ENCODE measurements at regions not wholly inside any gene's neighbourhood (a gene's known extent, or its start where the extent isn't known, plus 50 kb on each side); places are given as distances from the start of the nearest gene placed in this dataset.

DNA sequence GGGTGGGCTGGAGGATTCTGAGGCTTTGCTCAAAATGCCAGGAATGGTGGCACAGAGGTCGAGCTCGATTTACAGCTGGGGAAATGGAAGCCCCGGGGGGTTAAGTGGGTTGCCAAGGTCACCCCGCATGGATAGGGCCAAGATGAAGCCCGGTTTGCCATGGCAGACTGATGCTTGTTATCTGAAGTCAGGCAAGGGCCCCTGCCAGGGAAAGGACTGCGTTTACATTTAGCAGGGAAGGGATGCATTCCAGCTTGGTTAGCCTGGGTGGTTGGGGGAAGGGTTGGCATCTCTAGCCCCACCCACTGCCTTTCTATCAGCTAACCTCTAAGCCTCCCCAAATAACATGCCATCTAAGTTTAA lies 79.0 kb downstream of the RPLP1 start:
- Histone ChIP-seq H3K27ac (ENCODE audit: low read depth, low read length, poor library complexity, severe bottlenecking) (no peak overlapping the region), H4K20me1 (ENCODE audit: insufficient read depth, low read length) (no peaks in the 10 kb centered on the region), H3K79me2 (ENCODE audit: insufficient read depth, low read depth, low read length) (no peaks in the 10 kb centered on the region), H3K9me2 (ENCODE audit: insufficient read depth, low read length) (no peaks in the 10 kb centered on the region), H3K4me3 (ENCODE audit: low read depth, low read length, poor library complexity, severe bottlenecking) (no peak overlapping the region), H3K36me3 (ENCODE audit: insufficient read depth, low read length) (no peaks in the 10 kb centered on the region), H3K4me1 (ENCODE audit: insufficient read depth, low read length, poor library complexity, severe bottlenecking) (no peaks in the 10 kb centered on the region), H3K9me3 (ENCODE audit: low read length) (no peaks in the 10 kb centered on the region), H2AFZ (ENCODE audit: low read length) (no peak overlapping the region), H3K4me2 (ENCODE audit: low read length) (no peak overlapping the region)
- CTCF ChIA-PET (ENCODE audit: unreplicated experiment) = no interaction called here
- BruUV-seq (replicated peaks) = no TSS peak
- TF ChIP-seq, protein P1, sequence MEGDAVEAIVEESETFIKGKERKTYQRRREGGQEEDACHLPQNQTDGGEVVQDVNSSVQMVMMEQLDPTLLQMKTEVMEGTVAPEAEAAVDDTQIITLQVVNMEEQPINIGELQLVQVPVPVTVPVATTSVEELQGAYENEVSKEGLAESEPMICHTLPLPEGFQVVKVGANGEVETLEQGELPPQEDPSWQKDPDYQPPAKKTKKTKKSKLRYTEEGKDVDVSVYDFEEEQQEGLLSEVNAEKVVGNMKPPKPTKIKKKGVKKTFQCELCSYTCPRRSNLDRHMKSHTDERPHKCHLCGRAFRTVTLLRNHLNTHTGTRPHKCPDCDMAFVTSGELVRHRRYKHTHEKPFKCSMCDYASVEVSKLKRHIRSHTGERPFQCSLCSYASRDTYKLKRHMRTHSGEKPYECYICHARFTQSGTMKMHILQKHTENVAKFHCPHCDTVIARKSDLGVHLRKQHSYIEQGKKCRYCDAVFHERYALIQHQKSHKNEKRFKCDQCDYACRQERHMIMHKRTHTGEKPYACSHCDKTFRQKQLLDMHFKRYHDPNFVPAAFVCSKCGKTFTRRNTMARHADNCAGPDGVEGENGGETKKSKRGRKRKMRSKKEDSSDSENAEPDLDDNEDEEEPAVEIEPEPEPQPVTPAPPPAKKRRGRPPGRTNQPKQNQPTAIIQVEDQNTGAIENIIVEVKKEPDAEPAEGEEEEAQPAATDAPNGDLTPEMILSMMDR (conservative IDR thresholded peaks at IDR 0.05; ENCODE audit: low read length) = no peak
- TF ChIP-seq EZH2phosphoT487 (IDR thresholded peaks at IDR 0.05; ENCODE audit: borderline replicate concordance, low read depth, low read length) = no peak
- intact Hi-C loops (cut with micrococcal nuclease; ENCODE audit: unreplicated experiment) = no loop called here
- POLR2A ChIA-PET = interaction anchor here (0.6 kb wide), 1 partner anchor 627 kb away, joined by 3 read pairs; no protein-coding TSS in a partner anchor
- no peak for DNase-seq (ENCODE audit: low spot score)

DNA sequence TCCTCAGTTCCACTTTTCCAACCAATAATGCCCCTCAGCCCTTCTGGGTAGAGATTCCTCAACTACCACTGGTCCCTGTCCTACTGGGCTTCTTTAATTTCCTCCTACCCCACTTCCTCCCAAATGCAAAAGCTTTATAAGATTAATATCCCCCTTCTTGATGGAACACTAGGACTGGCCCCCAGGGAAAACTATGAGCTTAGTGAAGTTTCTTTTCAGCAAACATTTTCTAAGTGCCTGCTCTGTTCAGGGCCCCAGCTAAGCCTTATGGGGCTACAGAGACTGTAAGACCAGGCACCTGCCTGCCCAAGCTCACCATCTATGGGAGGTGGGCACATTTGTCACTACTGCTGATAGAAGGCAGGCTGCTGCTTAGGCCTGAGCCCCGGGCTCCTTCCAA lies 79.4 kb downstream of the RPLP1 start:
- no peak overlapping the region for H3K4me2 ChIP-seq (ENCODE audit: low read length)
- intact Hi-C loops (cut with micrococcal nuclease; ENCODE audit: unreplicated experiment) = no loop called here
- H3K4me1 ChIP-seq (ENCODE audit: insufficient read depth, low read length, poor library complexity, severe bottlenecking) = no peaks in the 10 kb centered on the region
- no peaks in the 10 kb centered on the region for H3K36me3 ChIP-seq (ENCODE audit: insufficient read depth, low read length)
- TF ChIP-seq, protein P1 (conservative IDR thresholded peaks at IDR 0.05; ENCODE audit: low read length) = no peak
- no peak for TF ChIP-seq EZH2phosphoT487 (IDR thresholded peaks at IDR 0.05; ENCODE audit: borderline replicate concordance, low read depth, low read length)
- no peak overlapping the region for H2AFZ ChIP-seq (ENCODE audit: low read length)
- ChIA-PET POLR2A (interaction anchor here (0.6 kb wide), 1 partner anchor 1251 kb away, joined by 3 read pairs; no protein-coding TSS in a partner anchor), CTCF (ENCODE audit: unreplicated experiment) (no interaction called here)
- BruUV-seq (replicated peaks) = no TSS peak
- H3K4me3 ChIP-seq (ENCODE audit: low read depth, low read length, poor library complexity, severe bottlenecking) = no peak overlapping the region
- H4K20me1 ChIP-seq (ENCODE audit: insufficient read depth, low read length) = no peaks in the 10 kb centered on the region
- no peaks in the 10 kb centered on the region for H3K79me2 ChIP-seq (ENCODE audit: insufficient read depth, low read depth, low read length)
- H3K9me2 ChIP-seq (ENCODE audit: insufficient read depth, low read length) = no peaks in the 10 kb centered on the region
- no peak for DNase-seq (ENCODE audit: low spot score)
- no peak overlapping the region for H3K27ac ChIP-seq (ENCODE audit: low read depth, low read length, poor library complexity, severe bottlenecking)
- no peaks in the 10 kb centered on the region for H3K9me3 ChIP-seq (ENCODE audit: low read length)

DNA sequence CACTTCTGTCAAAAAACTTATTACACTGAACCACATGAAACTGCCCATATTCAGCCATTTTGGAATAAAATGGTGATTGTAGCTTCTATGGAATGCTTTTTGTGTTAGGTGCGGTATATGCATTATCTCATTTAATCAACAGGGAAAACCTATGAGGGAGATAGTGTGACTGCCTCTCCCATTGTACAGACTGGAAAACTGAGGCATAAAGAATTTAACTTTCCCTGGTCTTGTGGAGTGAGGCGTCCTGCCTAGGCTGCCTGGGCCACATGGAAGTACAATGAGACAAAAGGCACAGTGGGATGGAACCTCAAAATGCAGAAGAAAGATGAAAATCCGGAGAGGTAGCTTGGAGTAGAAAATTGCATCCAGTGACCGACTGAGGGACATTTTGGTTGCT lies 80.2 kb downstream of the RPLP1 start:
- H2AFZ ChIP-seq (ENCODE audit: low read length) = no peak overlapping the region
- no peak for TF ChIP-seq EZH2phosphoT487 (IDR thresholded peaks at IDR 0.05; ENCODE audit: borderline replicate concordance, low read depth, low read length)
- TF ChIP-seq, protein P1 (conservative IDR thresholded peaks at IDR 0.05; ENCODE audit: low read length) = no peak
- H4K20me1 ChIP-seq (ENCODE audit: insufficient read depth, low read length) = no peaks in the 10 kb centered on the region
- no peaks in the 10 kb centered on the region for H3K79me2 ChIP-seq (ENCODE audit: insufficient read depth, low read depth, low read length)
- ChIA-PET CTCF (ENCODE audit: unreplicated experiment) (no interaction called here), POLR2A (interaction anchor here (0.6 kb wide), 1 partner anchor 1252 kb away, joined by 3 read pairs; no protein-coding TSS in a partner anchor)
- no peak overlapping the region for H3K27ac ChIP-seq (ENCODE audit: low read depth, low read length, poor library complexity, severe bottlenecking)
- H3K4me2 ChIP-seq (ENCODE audit: low read length) = no peak overlapping the region
- no peaks in the 10 kb centered on the region for H3K9me3 ChIP-seq (ENCODE audit: low read length)
- intact Hi-C loops (cut with micrococcal nuclease; ENCODE audit: unreplicated experiment) = no loop called here
- BruUV-seq (replicated peaks) = no TSS peak
- no peaks in the 10 kb centered on the region for H3K4me1 ChIP-seq (ENCODE audit: insufficient read depth, low read length, poor library complexity, severe bottlenecking)
- DNase-seq (ENCODE audit: low spot score) = no peak
- H3K36me3 ChIP-seq (ENCODE audit: insufficient read depth, low read length) = no peaks in the 10 kb centered on the region
- no peak overlapping the region for H3K4me3 ChIP-seq (ENCODE audit: low read depth, low read length, poor library complexity, severe bottlenecking)
- H3K9me2 ChIP-seq (ENCODE audit: insufficient read depth, low read length) = no peaks in the 10 kb centered on the region
